Stomach (tissue), 8 donors: ENCODE measurements at regions not wholly inside any gene's neighbourhood (a gene's known extent, or its start where the extent isn't known, plus 50 kb on each side); places are given as distances from the start of the nearest gene placed in this dataset.
"Not testable (repeated sequence)": the region's sequence is repeated elsewhere in the genome, so short reads cannot be mapped to it uniquely, and the experiment has no call there.

ENCODE experiments used
- DNase-seq, 2 donors: peaks; one replicate each; pipeline versions ENCODE4 v3.0.0 to v3.0.0-alpha.2; 2013 to 2019
- H3K27ac ChIP-seq, 5 donors: fragments of 200-600 bp in 4 of 5; sonication (generic) in 4 of 5; one replicate each; pipeline ENCODE4 v1.5.1; 2013 to 2019; ENCODE audit warnings: mild to moderate bottlenecking in 1 of 5, moderate library complexity in 1 of 5
- H3K27me3 ChIP-seq, 3 donors: fragments of 200-600 bp; sonication (generic); one replicate each; pipeline ENCODE4 v1.5.1; 2017 to 2019; ENCODE audit warnings: mixed run types in 1 of 3
- H3K36me3 ChIP-seq, 4 donors: fragments of 200-600 bp; sonication (generic); 1 replicate in 3 of 4; 2 replicates in 1 of 4; pipeline ENCODE4 v1.5.1; 2016 to 2019
- H3K4me1 ChIP-seq, 4 donors: fragments of 200-600 bp; sonication (generic); one replicate each; pipeline ENCODE4 v1.5.1; 2016 to 2019
- H3K4me3 ChIP-seq, 4 donors: fragments of 200-600 bp; sonication (generic) in 3 of 4; one replicate each; pipeline ENCODE4 v1.5.1; 2016 to 2019; ENCODE audit warnings: mild to moderate bottlenecking in 1 of 4
- H3K9me3 ChIP-seq, 4 donors: fragments of 200-600 bp; sonication (generic); one replicate each; pipeline ENCODE4 v1.5.1; 2016 to 2019
- EP300 ChIP-seq: sonication (generic); formaldehyde crosslinking; IDR thresholded peaks from one replicate; pipeline ENCODE4 v1.6.1; 2017; ENCODE audit warnings: antibody characterized with exemption
- POLR2A ChIP-seq, 4 donors: fragments of 450-650 bp; IDR thresholded peaks; one replicate each; pipeline ENCODE4 v1.6.1; 2016; ENCODE audit warnings: antibody characterized with exemption in 4 of 4, control low read depth in 2 of 4, mild to moderate bottlenecking in 1 of 4, moderate library complexity in 1 of 4
- POLR2AphosphoS5 ChIP-seq, 3 donors: sonication (generic); formaldehyde crosslinking; IDR thresholded peaks; one replicate each; pipeline ENCODE4 v1.6.1; 2016; ENCODE audit warnings: antibody characterized with exemption in 3 of 3
- WGBS, 5 donors: extraction: QIAGEN DNeasy Blood & Tissue Kit in 3 of 5; methylation state at CpG; one replicate each; pipeline versions ENCODE4 v1.1.5 to v1.1.7; 2013 to 2018; 5-methylcytosine and 5-hydroxymethylcytosine counted together
- intact Hi-C: fragments of 100-400 bp; cut with DNase I; formaldehyde crosslinking; loops from one replicate; pipeline ENCODE4 v1.15.1; 2023; ENCODE audit warnings: low total_unique reads
- TF ChIP-seq, protein P1 (sequence below), 7 experiments: fragments of 450-650 bp in 4 of 7; fragments of 200-600 bp in 3 of 7; sonication (generic) in 3 of 7; IDR thresholded peaks; one replicate each; pipeline ENCODE4 v1.5.1; 2016 to 2019; ENCODE audit warnings: antibody characterized with exemption in 7 of 7, control low read depth in 2 of 7, mild to moderate bottlenecking in 1 of 7
- donor health status: healthy with polysubstance abuse.
- donor health status: Bipolar disorder and iron deficiency.
- donor health status: healthy.

GRCh38 chr11:134971381-134971780, 559.3 kb upstream of the B3GAT1 start:
- no peaks in the 10 kb centered on the region for H3K36me3 ChIP-seq
- no peak overlapping the region for H3K27ac ChIP-seq
- no peaks in the 10 kb centered on the region for H3K9me3 ChIP-seq
- no peak overlapping the region for H3K4me3 ChIP-seq
- intact Hi-C loops: no loop called here
- WGBS, 5 donors: 84 to 88% (median 86%) methylated on average over 8 of the region's 8 CpGs
- peaks cover 0 to 40% (median 0%) of the 10 kb centered on the region in 3 donors for H3K27me3 ChIP-seq
- DNase-seq: no peak
- no peak for TF ChIP-seq POLR2A (IDR thresholded peaks at IDR 0.05)
- TF ChIP-seq, protein P1, sequence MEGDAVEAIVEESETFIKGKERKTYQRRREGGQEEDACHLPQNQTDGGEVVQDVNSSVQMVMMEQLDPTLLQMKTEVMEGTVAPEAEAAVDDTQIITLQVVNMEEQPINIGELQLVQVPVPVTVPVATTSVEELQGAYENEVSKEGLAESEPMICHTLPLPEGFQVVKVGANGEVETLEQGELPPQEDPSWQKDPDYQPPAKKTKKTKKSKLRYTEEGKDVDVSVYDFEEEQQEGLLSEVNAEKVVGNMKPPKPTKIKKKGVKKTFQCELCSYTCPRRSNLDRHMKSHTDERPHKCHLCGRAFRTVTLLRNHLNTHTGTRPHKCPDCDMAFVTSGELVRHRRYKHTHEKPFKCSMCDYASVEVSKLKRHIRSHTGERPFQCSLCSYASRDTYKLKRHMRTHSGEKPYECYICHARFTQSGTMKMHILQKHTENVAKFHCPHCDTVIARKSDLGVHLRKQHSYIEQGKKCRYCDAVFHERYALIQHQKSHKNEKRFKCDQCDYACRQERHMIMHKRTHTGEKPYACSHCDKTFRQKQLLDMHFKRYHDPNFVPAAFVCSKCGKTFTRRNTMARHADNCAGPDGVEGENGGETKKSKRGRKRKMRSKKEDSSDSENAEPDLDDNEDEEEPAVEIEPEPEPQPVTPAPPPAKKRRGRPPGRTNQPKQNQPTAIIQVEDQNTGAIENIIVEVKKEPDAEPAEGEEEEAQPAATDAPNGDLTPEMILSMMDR (IDR thresholded peaks at IDR 0.05): no peak
- TF ChIP-seq EP300: no peak
- TF ChIP-seq POLR2AphosphoS5 (IDR thresholded peaks at IDR 0.05): no peak
- H3K4me1 ChIP-seq: no peaks in the 10 kb centered on the region

DNA sequence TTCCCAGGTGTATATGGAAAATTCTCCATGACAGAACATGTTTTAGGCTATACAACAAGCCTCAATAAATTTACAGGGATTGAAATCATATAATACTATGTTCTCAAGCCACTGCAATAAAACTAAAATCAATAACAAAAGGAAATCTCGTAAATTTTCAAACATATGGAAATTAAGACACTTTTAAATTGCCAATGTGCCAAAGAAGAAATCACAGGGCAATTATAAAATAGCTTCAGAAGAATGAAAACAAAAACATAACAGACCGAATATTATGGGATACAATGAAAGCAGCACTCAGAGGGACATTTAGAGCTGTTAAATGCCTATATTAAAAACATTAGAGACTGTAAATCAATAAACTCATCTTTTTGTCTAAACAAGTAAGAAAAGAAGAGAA, 555.7 kb upstream of the B3GAT1 start:
- Histone ChIP-seq H3K27me3 (peaks cover 0 to 31% (median 0%) of the 10 kb centered on the region in 3 donors), H3K27ac (no peak overlapping the region), H3K36me3 (no peaks in the 10 kb centered on the region), H3K4me3 (no peak overlapping the region), H3K9me3 (no peaks in the 10 kb centered on the region), H3K4me1 (no peaks in the 10 kb centered on the region)
- 69 to 79% (median 77%) methylated on average over 2 of the region's 2 CpGs for WGBS, 5 donors
- intact Hi-C loops: no loop called here
- TF ChIP-seq POLR2A (IDR thresholded peaks at IDR 0.05): no peak
- DNase-seq: no peak

GRCh38 chr11:134961386-134961785, 549.3 kb upstream of the B3GAT1 start:
- intact Hi-C loops, H3K4me3 ChIP-seq, H3K27ac ChIP-seq, H3K4me1 ChIP-seq, DNase-seq, H3K36me3 ChIP-seq, H3K9me3 ChIP-seq: not testable (repeated sequence)
- WGBS, 5 donors: 88 to 96% (median 94%) methylated on average over 30 of the region's 30 CpGs
- peaks cover 0 to 29% (median 0%) of the 10 kb centered on the region in 3 donors for H3K27me3 ChIP-seq

GRCh38 chr11:134958870-134959269, 546.8 kb upstream of the B3GAT1 start:
- Histone ChIP-seq H3K36me3 (no peaks in the 10 kb centered on the region), H3K9me3 (no peaks in the 10 kb centered on the region), H3K27ac (no peak overlapping the region), H3K4me1 (no peaks in the 10 kb centered on the region), H3K27me3 (peaks cover 0 to 32% (median 0%) of the 10 kb centered on the region in 3 donors), H3K4me3 (no peak overlapping the region)
- TF ChIP-seq EP300 (no peak), POLR2A (IDR thresholded peaks at IDR 0.05) (no peak), POLR2AphosphoS5 (IDR thresholded peaks at IDR 0.05) (no peak)
- TF ChIP-seq, protein P1 (IDR thresholded peaks at IDR 0.05): no peak
- no peak for DNase-seq
- WGBS, 5 donors: 77 to 94% (median 91%) methylated on average over 8 of the region's 8 CpGs
- intact Hi-C loops: no loop called here

DNA sequence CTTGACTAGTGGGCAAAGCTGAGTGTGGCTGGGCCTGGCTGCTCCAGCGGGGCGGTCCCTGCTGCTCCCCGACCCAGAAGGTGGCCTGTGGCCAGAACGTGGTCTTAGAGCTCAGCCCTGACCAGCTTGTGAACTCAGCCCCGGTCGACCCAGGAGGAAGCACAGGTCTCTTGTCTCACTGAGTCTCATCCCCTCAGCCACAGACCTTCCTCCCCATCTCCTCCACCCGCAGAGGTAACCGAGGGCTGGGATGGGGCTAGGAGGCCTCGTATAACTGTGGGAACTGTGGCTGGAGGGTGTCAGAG, 546.2 kb upstream of the B3GAT1 start:
- Histone ChIP-seq H3K4me1 (no peaks in the 10 kb centered on the region), H3K36me3 (no peaks in the 10 kb centered on the region), H3K27me3 (peaks cover 0 to 32% (median 0%) of the 10 kb centered on the region in 3 donors), H3K9me3 (no peaks in the 10 kb centered on the region), H3K4me3 (no peak overlapping the region), H3K27ac (no peak overlapping the region)
- DNase-seq: no peak
- intact Hi-C loops: no loop called here
- TF ChIP-seq, protein P1 (IDR thresholded peaks at IDR 0.05): no peak
- TF ChIP-seq EP300 (no peak), POLR2AphosphoS5 (IDR thresholded peaks at IDR 0.05) (no peak), POLR2A (IDR thresholded peaks at IDR 0.05) (no peak)
- 72 to 82% (median 80%) methylated on average over 9 of the region's 9 CpGs for WGBS, 5 donors
